Subcutaneous abdominal adipose tissue (tissue), 5 donors: ENCODE measurements at regions not wholly inside any gene's neighbourhood (a gene's known extent, or its start where the extent isn't known, plus 50 kb on each side); places are given as distances from the start of the nearest gene placed in this dataset.

Experiments used
- H3K27ac ChIP-seq: one replicate; pipeline ENCODE4 v1.7.0; 2013; ENCODE audit warnings: low read depth, mild to moderate bottlenecking, inconsistent platforms, low read length, moderate library complexity
- H3K27me3 ChIP-seq, 5 donors: one replicate each; pipeline ENCODE4 v1.7.0; 2013; ENCODE audit warnings: low read length in 5 of 5, inconsistent platforms in 1 of 5; ENCODE audit not compliant: control insufficient read depth in 5 of 5, insufficient read depth in 4 of 5
- H3K36me3 ChIP-seq, 5 donors: one replicate each; pipeline ENCODE4 v1.7.0; 2013; ENCODE audit warnings: low read length in 5 of 5; ENCODE audit not compliant: control insufficient read depth in 5 of 5, insufficient read depth in 5 of 5
- H3K4me1 ChIP-seq, 5 donors: one replicate each; pipeline ENCODE4 v1.7.0; 2013; ENCODE audit warnings: low read length in 5 of 5, mild to moderate bottlenecking in 3 of 5, moderate library complexity in 1 of 5; ENCODE audit not compliant: control insufficient read depth in 5 of 5, insufficient read depth in 5 of 5
- H3K4me3 ChIP-seq, 5 donors: one replicate each; pipeline ENCODE4 v1.7.0; 2013; ENCODE audit warnings: low read length in 5 of 5, low read depth in 1 of 5
- H3K9ac ChIP-seq, 5 donors: one replicate each; pipeline ENCODE4 v1.7.0; 2013; ENCODE audit warnings: low read length in 5 of 5, mild to moderate bottlenecking in 4 of 5, moderate library complexity in 3 of 5
- H3K9me3 ChIP-seq, 5 donors: one replicate each; pipeline ENCODE4 v1.7.0; 2013; ENCODE audit warnings: low read length in 5 of 5; ENCODE audit not compliant: control insufficient read depth in 5 of 5
- donor health status: healthy.
- donor health status: healthy.
- donor health status: healthy.
- donor health status: healthy.
- donor health status: healthy.

DNA sequence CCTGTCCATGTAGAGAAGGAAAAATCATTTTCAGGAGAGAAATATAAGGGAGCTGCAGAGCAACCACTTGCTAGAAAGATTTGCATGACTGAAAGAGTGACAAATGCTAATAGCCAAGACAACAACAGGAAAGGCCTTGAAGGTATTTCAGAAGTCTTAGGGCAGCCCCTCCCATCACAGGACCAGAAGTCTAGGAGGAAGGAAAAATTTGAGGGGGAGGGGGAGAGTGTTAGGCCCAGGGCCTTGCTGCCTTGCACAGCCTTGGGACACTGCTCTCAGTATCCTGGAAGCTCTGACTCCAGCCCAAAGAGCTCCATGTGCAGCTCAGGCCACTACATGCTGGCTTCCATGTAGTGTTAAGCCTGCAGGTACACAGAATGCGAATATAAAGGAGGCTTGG lies 266.9 kb downstream of the GLI2 start:
- Histone ChIP-seq H3K9me3 (peaks cover 0 to 5% (median 0%) of the 10 kb centered on the region in 5 donors), H3K4me3 (no peak overlapping the region), H3K27ac (no peak overlapping the region), H3K9ac (no peak overlapping the region), H3K36me3 (no peaks in the 10 kb centered on the region), H3K4me1 (peaks cover 0 to 8% (median 0%) of the 10 kb centered on the region in 5 donors), H3K27me3 (peaks cover 0 to 6% (median 4%) of the 10 kb centered on the region in 5 donors)

DNA sequence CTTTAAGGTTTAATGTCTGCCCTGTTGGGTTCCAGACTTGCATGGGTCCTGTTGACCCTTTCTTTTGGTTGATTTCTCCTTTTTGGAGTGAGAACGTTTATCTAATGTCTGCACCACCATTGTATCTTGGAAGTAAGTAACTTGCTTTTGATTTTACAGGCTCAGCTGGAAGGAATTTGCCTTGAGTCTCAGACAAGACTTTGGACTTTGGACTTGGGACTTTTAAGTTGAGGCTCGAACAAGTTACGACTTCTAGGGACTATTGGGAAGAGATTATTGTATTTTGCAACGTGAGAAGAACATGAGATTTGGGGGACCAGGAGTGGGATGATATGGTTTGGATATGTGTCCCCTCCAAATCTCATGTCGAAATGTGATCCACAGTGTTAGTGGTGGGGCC lies 267.7 kb downstream of the GLI2 start:
- Histone ChIP-seq H3K27me3 (peaks cover 0 to 6% (median 4%) of the 10 kb centered on the region in 5 donors), H3K9me3 (peaks cover 0 to 8% (median 0%) of the 10 kb centered on the region in 5 donors), H3K4me3 (no peak overlapping the region), H3K36me3 (no peaks in the 10 kb centered on the region), H3K4me1 (peaks cover 0 to 8% (median 0%) of the 10 kb centered on the region in 5 donors), H3K27ac (no peak overlapping the region), H3K9ac (no peak overlapping the region)

DNA sequence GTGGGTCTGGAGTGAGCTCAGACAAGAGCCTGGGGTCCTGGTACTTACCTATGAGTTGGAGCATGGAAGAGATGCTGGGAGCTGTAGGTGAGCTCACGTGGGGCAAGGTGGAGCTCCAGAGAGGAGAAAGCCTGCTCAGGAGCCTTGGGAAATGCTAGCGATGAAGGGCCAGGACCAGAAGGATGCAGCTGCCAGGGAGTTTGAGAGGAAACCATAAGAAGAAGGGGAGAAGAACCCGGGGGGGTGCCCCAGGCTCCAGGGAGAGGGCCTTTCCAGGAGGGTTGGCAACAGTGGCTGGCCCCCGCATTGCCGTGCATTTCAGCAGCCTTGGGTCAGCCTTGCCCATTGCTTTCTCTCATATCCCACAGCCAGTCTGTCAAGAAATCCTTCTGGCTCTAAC lies 268.7 kb downstream of the GLI2 start:
- no peaks in the 10 kb centered on the region for H3K36me3 ChIP-seq
- H3K27me3 ChIP-seq, result peaks cover 0 to 6% (median 4%) of the 10 kb centered on the region in 5 donors
- H3K9ac ChIP-seq, result no peak overlapping the region
- no peak overlapping the region for H3K27ac ChIP-seq
- no peak overlapping the region for H3K4me3 ChIP-seq
- H3K9me3 ChIP-seq, result peaks cover 0 to 8% (median 0%) of the 10 kb centered on the region in 5 donors
- H3K4me1 ChIP-seq, result peaks cover 0 to 8% (median 0%) of the 10 kb centered on the region in 5 donors

DNA sequence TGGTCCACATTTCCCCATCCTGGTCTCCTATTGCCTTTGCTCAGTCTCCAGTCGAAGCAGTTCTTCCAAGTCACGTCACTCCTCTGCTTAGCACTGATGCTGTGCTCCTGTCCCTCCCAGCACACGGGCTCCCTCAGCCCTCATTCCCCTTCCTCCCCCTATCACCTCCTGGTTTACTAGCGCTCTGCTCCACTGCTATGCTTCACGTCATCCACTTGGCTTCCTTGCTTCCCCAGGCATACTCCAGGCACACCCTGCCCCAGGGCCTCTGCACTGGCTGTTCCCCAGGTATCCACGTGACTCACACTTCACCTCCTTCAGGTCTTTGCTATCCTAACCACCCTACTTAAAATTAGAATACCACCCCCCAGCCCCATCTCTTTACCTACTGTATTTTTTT lies 269.3 kb downstream of the GLI2 start:
- no peak overlapping the region for H3K4me3 ChIP-seq
- no peak overlapping the region for H3K27ac ChIP-seq
- peaks cover 0 to 6% (median 4%) of the 10 kb centered on the region in 5 donors for H3K27me3 ChIP-seq

DNA sequence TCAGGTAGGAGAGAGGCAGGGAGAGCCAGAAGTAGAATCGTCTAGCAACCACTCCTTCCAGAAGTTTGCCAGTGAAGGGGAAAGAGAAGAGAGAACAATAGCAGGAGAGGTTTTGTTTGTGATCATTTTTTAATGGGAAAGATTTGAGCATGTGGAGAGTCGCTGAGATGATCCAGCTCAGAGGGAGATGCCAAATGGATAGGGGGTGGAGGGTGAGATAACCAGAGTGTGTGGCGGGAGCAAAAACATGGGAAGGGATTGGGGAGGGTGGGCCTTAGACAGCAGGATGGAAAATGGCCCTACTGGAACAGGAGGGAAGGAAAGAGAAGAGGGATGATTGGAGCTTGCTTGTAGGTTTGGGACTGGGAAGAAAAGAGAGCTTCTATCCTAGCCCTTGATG lies 269.8 kb downstream of the GLI2 start:
- no peak overlapping the region for H3K9ac ChIP-seq
- H3K27ac ChIP-seq, result no peak overlapping the region
- H3K9me3 ChIP-seq, result peaks cover 0 to 8% (median 0%) of the 10 kb centered on the region in 5 donors
- H3K4me3 ChIP-seq, result no peak overlapping the region
- H3K4me1 ChIP-seq, result peaks cover 0 to 8% (median 0%) of the 10 kb centered on the region in 5 donors
- H3K36me3 ChIP-seq, result no peaks in the 10 kb centered on the region
- H3K27me3 ChIP-seq, result peaks cover 0 to 6% (median 4%) of the 10 kb centered on the region in 5 donors

More for the DNA sequence above, 269.3 kb downstream of the GLI2 start:
- no peak overlapping the region for H3K9ac ChIP-seq
- peaks cover 0 to 8% (median 0%) of the 10 kb centered on the region in 5 donors for H3K4me1 ChIP-seq
- no peaks in the 10 kb centered on the region for H3K36me3 ChIP-seq
- H3K9me3 ChIP-seq, result peaks cover 0 to 8% (median 0%) of the 10 kb centered on the region in 5 donors

DNA sequence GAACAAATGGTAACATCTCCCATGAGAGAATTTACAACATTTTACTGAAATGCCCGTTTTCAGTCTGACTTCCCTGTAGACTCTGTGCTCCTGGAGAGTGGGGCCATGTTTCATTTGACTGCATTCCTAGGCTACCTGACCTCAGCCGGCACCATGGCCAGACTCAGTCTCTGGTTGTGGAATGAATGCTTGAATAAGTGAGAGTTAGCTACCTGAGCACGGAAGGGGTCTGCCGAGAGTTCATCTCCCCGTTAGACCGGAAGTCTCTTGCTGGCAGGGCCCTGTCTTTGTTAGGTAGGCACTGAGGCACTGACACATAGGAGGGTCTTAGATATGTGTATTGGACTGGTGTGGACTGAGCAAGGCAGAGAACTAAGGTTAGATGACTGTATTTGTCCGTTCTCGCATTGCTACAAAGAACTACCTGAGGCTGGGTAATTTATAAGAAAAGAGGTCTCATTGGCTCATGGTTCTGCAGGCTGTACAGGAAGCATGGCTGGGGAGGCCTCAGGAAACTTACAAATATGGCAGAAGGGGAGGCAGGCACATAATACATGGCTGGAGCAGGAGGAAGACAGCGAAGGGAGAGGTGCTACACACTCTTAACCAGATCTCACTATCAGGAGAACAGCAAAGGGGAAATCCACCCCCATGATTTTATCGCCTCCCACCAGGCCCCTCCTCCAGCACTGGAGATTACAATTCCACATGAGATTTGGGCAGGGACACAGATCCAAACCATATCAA lies 271.2 kb downstream of the GLI2 start:
- Histone ChIP-seq H3K27me3 (peaks cover 0 to 6% (median 4%) of the 10 kb centered on the region in 5 donors), H3K9ac (no peak overlapping the region), H3K4me1 (peaks cover 0 to 8% (median 0%) of the 10 kb centered on the region in 5 donors), H3K4me3 (no peak overlapping the region), H3K36me3 (no peaks in the 10 kb centered on the region), H3K9me3 (peaks cover 2 to 8% (median 5%) of the 10 kb centered on the region in 5 donors), H3K27ac (no peak overlapping the region)

DNA sequence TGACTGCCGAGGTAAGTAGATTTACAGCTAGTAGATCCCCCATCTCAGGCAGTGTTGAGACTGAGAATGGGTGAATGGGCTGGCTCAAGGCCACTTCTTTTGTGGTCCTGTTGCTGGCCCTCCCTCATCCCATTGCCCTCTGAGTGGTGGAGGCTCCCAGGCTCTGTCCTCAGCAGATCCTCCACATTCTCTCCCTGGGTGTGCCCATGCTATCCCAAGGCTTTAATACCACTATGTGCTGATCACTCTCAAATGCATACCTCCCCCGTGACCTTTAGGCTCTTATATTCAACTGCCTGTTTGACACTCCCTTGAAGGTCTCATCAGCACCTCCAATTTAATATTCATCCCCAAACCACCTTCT lies 271.8 kb downstream of the GLI2 start:
- Histone ChIP-seq H3K4me3 (no peak overlapping the region), H3K27me3 (peaks cover 0 to 6% (median 4%) of the 10 kb centered on the region in 5 donors), H3K9me3 (peaks cover 2 to 8% (median 5%) of the 10 kb centered on the region in 5 donors), H3K27ac (no peak overlapping the region), H3K36me3 (no peaks in the 10 kb centered on the region), H3K9ac (no peak overlapping the region), H3K4me1 (peaks cover 0 to 8% (median 0%) of the 10 kb centered on the region in 5 donors)

DNA sequence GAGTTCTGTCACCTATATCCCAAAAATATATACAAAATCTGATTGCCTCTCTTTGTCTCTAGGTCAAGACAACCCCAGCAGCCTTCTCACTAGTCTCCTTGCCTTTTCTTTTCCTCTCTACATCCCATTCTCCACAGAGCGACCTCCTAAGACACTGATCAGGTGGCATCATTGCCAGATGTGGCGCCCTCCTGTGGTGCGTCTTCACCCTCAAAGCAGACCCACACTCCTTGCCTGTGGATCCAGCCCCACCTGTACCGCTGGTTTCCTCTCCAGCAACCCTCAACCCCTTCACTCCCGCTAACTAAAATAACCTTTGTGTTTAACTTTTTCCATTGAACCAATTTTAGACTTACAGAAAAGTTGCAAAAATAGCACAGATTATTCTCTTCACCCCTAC lies 273.3 kb downstream of the GLI2 start:
- Histone ChIP-seq H3K4me1 (peaks cover 0 to 8% (median 0%) of the 10 kb centered on the region in 5 donors), H3K36me3 (no peaks in the 10 kb centered on the region), H3K9ac (no peak overlapping the region), H3K27ac (no peak overlapping the region), H3K4me3 (no peak overlapping the region), H3K9me3 (peaks cover 3 to 8% (median 5%) of the 10 kb centered on the region in 5 donors), H3K27me3 (peaks cover 0 to 6% (median 4%) of the 10 kb centered on the region in 5 donors)

DNA sequence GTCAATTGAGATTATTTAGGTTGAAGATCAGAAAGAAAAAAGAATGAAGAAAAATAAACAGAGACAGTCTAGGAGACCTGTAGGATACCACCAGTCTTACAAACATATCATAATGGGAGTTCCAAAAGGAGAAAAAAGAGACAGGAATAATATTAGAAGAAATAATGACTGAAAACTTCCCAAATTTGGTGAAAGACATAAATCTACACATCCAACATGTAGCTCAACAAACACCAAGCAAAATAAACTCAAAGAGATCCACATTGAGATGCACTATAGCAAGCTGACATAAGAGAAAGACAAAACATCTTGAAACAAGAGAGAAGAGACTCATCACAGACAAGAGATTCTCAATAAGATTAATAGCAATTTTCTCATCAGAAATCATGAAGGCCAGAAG lies 274.0 kb downstream of the TFCP2L1 start:
- peaks cover 0 to 7% (median 0%) of the 10 kb centered on the region in 5 donors for H3K4me1 ChIP-seq
- H3K27ac ChIP-seq, result no peak overlapping the region
- no peaks in the 10 kb centered on the region for H3K27me3 ChIP-seq
- H3K9me3 ChIP-seq, result peaks cover 3 to 8% (median 6%) of the 10 kb centered on the region in 5 donors
- no peaks in the 10 kb centered on the region for H3K36me3 ChIP-seq
- no peak overlapping the region for H3K4me3 ChIP-seq
- H3K9ac ChIP-seq, result no peak overlapping the region

DNA sequence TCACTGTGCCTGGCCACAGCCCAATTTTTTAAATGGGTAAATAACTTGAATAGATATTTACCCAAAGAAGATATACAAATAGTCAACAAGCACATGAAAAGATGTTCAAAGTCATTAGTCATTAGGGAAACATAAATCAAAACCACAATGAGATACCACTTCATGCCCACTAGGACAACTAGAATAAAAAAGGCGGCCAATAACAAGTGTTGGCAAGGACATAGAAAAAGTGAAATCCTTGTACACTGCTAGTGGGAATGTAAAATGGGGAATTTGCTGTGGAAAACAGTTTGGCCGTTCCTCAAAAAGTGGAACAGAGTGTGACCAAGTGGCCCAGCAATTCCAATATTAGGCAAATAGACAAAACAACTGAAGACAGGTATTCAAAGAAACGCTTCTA lies 270.1 kb downstream of the TFCP2L1 start:
- H3K36me3 ChIP-seq, result no peaks in the 10 kb centered on the region
- no peaks in the 10 kb centered on the region for H3K4me1 ChIP-seq
- no peak overlapping the region for H3K9ac ChIP-seq
- no peak overlapping the region for H3K4me3 ChIP-seq
- no peak overlapping the region for H3K27ac ChIP-seq
- peaks cover 0 to 4% (median 0%) of the 10 kb centered on the region in 5 donors for H3K27me3 ChIP-seq
- H3K9me3 ChIP-seq, result peaks cover 0 to 7% (median 4%) of the 10 kb centered on the region in 5 donors
